ENCODE measurements at regions not wholly inside any gene's neighbourhood (a gene's known extent, or its start where the extent isn't known, plus 50 kb on each side); places are given as distances from the start of the nearest gene placed in this dataset.

GRCh38 chr13:40348096-40348679 lies 318.3 kb downstream of the FOXO1 start (continued):
- TF ChIP-seq ZNF609 (CRISPR knock-in tag; IDR thresholded peaks at IDR 0.05; ENCODE audit: borderline replicate concordance) (no peak), HMG20A (CRISPR knock-in tag; conservative IDR thresholded peaks at IDR 0.05) (no peak), THRA (IDR thresholded peaks at IDR 0.05) (no peak), ZNF584 (CRISPR knock-in tag; IDR thresholded peaks at IDR 0.05; ENCODE audit: low read depth) (no peak), POLR2G (IDR thresholded peaks at IDR 0.05; ENCODE audit: low read depth, low read length) (no peak), MED1 (CRISPR knock-in tag; IDR thresholded peaks at IDR 0.05; ENCODE audit: borderline replicate concordance) (no peak), KHSRP (IDR thresholded peaks at IDR 0.05) (no peak), PKNOX1 (IDR thresholded peaks at IDR 0.05) (no peak), ZMIZ1 (IDR thresholded peaks at IDR 0.05; ENCODE audit: low read depth in 2 of 2, low read length in 2 of 2) (no peak), ZBTB9 (CRISPR knock-in tag; IDR thresholded peaks at IDR 0.05) (no peak), MAFG (tag; conservative IDR thresholded peaks at IDR 0.05) (no peak), ZNF384 (IDR thresholded peaks at IDR 0.05; ENCODE audit: low read depth, low read length) (no peak), ZZZ3 (IDR thresholded peaks at IDR 0.05) (no peak)
